Suprapubic skin (tissue), 4 donors: ENCODE measurements at regions not wholly inside any gene's neighbourhood (a gene's known extent, or its start where the extent isn't known, plus 50 kb on each side); places are given as distances from the start of the nearest gene placed in this dataset.

Experiments used
- DNase-seq, 2 donors: peaks; one replicate each; pipeline ENCODE4 v3.0.0-alpha.2; 2019; ENCODE audit warnings: low spot score in 2 of 2
- H3K27ac ChIP-seq: fragments of 200-600 bp; sonication (generic); one replicate; pipeline ENCODE4 v1.5.1; 2019
- H3K27me3 ChIP-seq: fragments of 200-600 bp; sonication (generic); one replicate; pipeline ENCODE4 v1.5.1; 2019
- H3K36me3 ChIP-seq: fragments of 200-600 bp; sonication (generic); one replicate; pipeline ENCODE4 v1.5.1; 2019
- H3K4me1 ChIP-seq: fragments of 200-600 bp; sonication (generic); one replicate; pipeline ENCODE4 v1.5.1; 2019
- H3K4me3 ChIP-seq: fragments of 200-600 bp; sonication (generic); one replicate; pipeline ENCODE4 v1.5.1; 2019; ENCODE audit warnings: mild to moderate bottlenecking
- H3K9me3 ChIP-seq: fragments of 200-600 bp; sonication (generic); one replicate; pipeline ENCODE4 v1.5.1; 2019
- CTCF ChIP-seq, 2 donors: fragments of 200-600 bp in 1 of 2; fragments of 450-650 bp in 1 of 2; sonication (generic) in 1 of 2; IDR thresholded peaks; one replicate each; pipeline ENCODE4 v1.5.1; 2016 to 2019; ENCODE audit warnings: antibody characterized with exemption in 2 of 2, mild to moderate bottlenecking in 1 of 2, moderate library complexity in 1 of 2
- EP300 ChIP-seq: sonication (generic); formaldehyde crosslinking; IDR thresholded peaks from one replicate; pipeline ENCODE4 v1.6.1; 2017; ENCODE audit warnings: antibody characterized with exemption
- POLR2A ChIP-seq, 2 donors: fragments of 450-650 bp; IDR thresholded peaks; one replicate each; pipeline ENCODE4 v1.6.1; 2017; ENCODE audit warnings: antibody characterized with exemption in 2 of 2, mild to moderate bottlenecking in 2 of 2, moderate library complexity in 2 of 2
- POLR2AphosphoS5 ChIP-seq, 3 donors: sonication (generic); formaldehyde crosslinking; IDR thresholded peaks; one replicate each; pipeline ENCODE4 v1.6.1; 2017; ENCODE audit warnings: antibody characterized with exemption in 3 of 3
- WGBS: methylation state at CpG from one replicate; pipeline ENCODE4 v1.1.5; 2018; 5-methylcytosine and 5-hydroxymethylcytosine counted together

GRCh38 chr11:15839061-15839460, 517.3 kb downstream of the SOX6 start:
- H3K27ac ChIP-seq, result no peak overlapping the region
- DNase-seq, result no peak

GRCh38 chr11:15840966-15841365, 515.4 kb downstream of the SOX6 start:
- no peaks in the 10 kb centered on the region for H3K9me3 ChIP-seq
- WGBS, result 97% methylated on average over 2 of the region's 2 CpGs
- no peak for DNase-seq
- TF ChIP-seq POLR2AphosphoS5 (IDR thresholded peaks at IDR 0.05) (no peak), POLR2A (IDR thresholded peaks at IDR 0.05) (no peak), CTCF (IDR thresholded peaks at IDR 0.05) (no peak), EP300 (no peak)
- no peaks in the 10 kb centered on the region for H3K27me3 ChIP-seq
- H3K27ac ChIP-seq, result no peak overlapping the region
- H3K4me1 ChIP-seq, result peaks cover 23% of the 10 kb centered on the region
- no peak overlapping the region for H3K4me3 ChIP-seq
- H3K36me3 ChIP-seq, result no peaks in the 10 kb centered on the region

More at GRCh38 chr11:15839061-15839460, 517.3 kb downstream of the SOX6 start:
- Histone ChIP-seq H3K36me3 (no peaks in the 10 kb centered on the region), H3K4me3 (no peak overlapping the region), H3K9me3 (no peaks in the 10 kb centered on the region), H3K4me1 (peaks cover 20% of the 10 kb centered on the region), H3K27me3 (no peaks in the 10 kb centered on the region)
- TF ChIP-seq CTCF (IDR thresholded peaks at IDR 0.05) (no peak), POLR2A (IDR thresholded peaks at IDR 0.05) (no peak), POLR2AphosphoS5 (IDR thresholded peaks at IDR 0.05) (no peak), EP300 (no peak)
- 89% methylated on average over 3 of the region's 3 CpGs for WGBS

GRCh38 chr11:15841931-15842740, 514.2 kb downstream of the SOX6 start:
- TF ChIP-seq POLR2AphosphoS5 (IDR thresholded peaks at IDR 0.05), result no peak
- no peak for TF ChIP-seq CTCF (IDR thresholded peaks at IDR 0.05)
- TF ChIP-seq EP300, result no peak
- no peak for TF ChIP-seq POLR2A (IDR thresholded peaks at IDR 0.05)
- 61% methylated on average over 6 of the region's 6 CpGs for WGBS
- Histone ChIP-seq H3K36me3 (no peaks in the 10 kb centered on the region), H3K4me1 (peaks cover 23% of the 10 kb centered on the region), H3K27me3 (no peaks in the 10 kb centered on the region), H3K9me3 (no peaks in the 10 kb centered on the region), H3K27ac (no peak overlapping the region), H3K4me3 (no peak overlapping the region)
- DNase-seq, result no peak

GRCh38 chr11:15843309-15843872, 513.0 kb downstream of the SOX6 start:
- Histone ChIP-seq H3K27ac (peak overlapping the region; percentile 13), H3K27me3 (no peaks in the 10 kb centered on the region), H3K9me3 (no peaks in the 10 kb centered on the region), H3K36me3 (no peaks in the 10 kb centered on the region), H3K4me3 (no peak overlapping the region), H3K4me1 (peaks cover 23% of the 10 kb centered on the region)
- no peak for DNase-seq
- no peak for TF ChIP-seq CTCF (IDR thresholded peaks at IDR 0.05)
- TF ChIP-seq POLR2AphosphoS5 (IDR thresholded peaks at IDR 0.05), result no peak
- TF ChIP-seq POLR2A (IDR thresholded peaks at IDR 0.05), result no peak
- no peak for TF ChIP-seq EP300
- 36% methylated on average over 10 of the region's 10 CpGs for WGBS

- no peaks in the 10 kb centered on the region for H3K36me3 ChIP-seq
- DNase-seq, result no peak
- no peaks in the 10 kb centered on the region for H3K9me3 ChIP-seq
- H3K27me3 ChIP-seq, result no peaks in the 10 kb centered on the region
- H3K4me1 ChIP-seq, result peaks cover 23% of the 10 kb centered on the region
- H3K27ac ChIP-seq, result no peak overlapping the region
- H3K4me3 ChIP-seq, result no peak overlapping the region
- TF ChIP-seq POLR2AphosphoS5 (IDR thresholded peaks at IDR 0.05), result no peak
- TF ChIP-seq CTCF (IDR thresholded peaks at IDR 0.05), result no peak
- TF ChIP-seq POLR2A (IDR thresholded peaks at IDR 0.05), result no peak
- no peak for TF ChIP-seq EP300
Observed at GRCh38 chr11:15845261-15845660, 511.1 kb downstream of the SOX6 start.
